Left ventricle myocardium superior (tissue), 1 donor: ENCODE measurements at regions not wholly inside any gene's neighbourhood (a gene's known extent, or its start where the extent isn't known, plus 50 kb on each side); places are given as distances from the start of the nearest gene placed in this dataset.
"Not testable (repeated sequence)": the region's sequence is repeated elsewhere in the genome, so short reads cannot be mapped to it uniquely, and the experiment has no call there.

ENCODE experiments used
- ATAC-seq: fragments of 200-7000 bp; cut with Tn5 transposase; one replicate; pipeline ENCODE4 v1.9.1; 2020; ENCODE audit warnings: mild to moderate bottlenecking, moderate library complexity
- DNase-seq: peaks from one replicate; pipeline ENCODE4 v3.0.0-alpha.2; 2020
- intact Hi-C: fragments of 100-400 bp; cut with micrococcal nuclease; formaldehyde crosslinking; loops from one replicate; pipeline ENCODE4 v1.11.0; 2022
- donor health status: DM: no; HTN: yes; CAD: no; lungs with severe emphysema.

DNA sequence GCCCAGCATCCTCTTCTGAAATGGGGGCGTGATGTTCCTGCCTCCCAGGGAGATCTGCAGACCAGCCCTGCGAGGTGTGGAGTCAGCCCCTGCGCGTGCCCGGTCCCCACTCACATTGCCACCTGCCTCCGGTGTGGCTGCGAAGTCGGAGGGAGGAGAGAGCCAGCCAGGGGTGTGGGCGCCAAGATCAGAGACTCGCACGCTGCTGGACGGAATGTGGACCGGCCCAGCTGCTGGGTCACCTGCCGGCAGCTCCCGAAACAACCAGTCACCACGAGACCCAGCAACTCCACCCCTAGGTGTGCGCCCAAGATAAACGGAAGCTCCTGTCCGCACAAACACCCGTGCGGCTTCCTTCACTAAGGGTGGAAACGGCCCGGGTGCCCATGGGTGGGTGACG, 51.1 kb upstream of the EGFL7 start:
- intact Hi-C loops, result no loop called here
- ATAC-seq, result no peak

DNA sequence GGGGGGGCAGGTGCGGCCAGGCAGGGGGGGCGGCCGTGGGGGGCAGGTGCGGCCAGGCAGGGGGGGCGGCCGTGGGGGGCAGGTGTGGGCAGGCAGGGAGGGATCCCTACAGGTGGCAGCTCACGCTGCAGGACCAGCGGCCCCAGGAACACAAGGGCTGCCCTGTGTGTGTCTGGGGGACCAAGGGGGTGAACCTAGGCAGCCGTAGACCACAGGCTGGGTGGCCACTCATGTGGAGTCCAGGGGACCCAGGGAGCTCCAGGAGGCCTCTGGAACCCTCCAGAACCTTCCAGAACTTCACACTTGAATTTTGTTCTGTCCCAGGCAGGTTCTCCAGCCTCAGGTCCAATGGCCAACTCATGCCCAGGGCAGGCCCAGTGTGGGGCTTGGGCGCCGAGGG, 51.6 kb upstream of the EGFL7 start:
- ATAC-seq, result no peak
- DNase-seq, result no peak
- intact Hi-C loops, result no loop called here

More for the DNA sequence above, 51.1 kb upstream of the EGFL7 start:
- no peak for DNase-seq

DNA sequence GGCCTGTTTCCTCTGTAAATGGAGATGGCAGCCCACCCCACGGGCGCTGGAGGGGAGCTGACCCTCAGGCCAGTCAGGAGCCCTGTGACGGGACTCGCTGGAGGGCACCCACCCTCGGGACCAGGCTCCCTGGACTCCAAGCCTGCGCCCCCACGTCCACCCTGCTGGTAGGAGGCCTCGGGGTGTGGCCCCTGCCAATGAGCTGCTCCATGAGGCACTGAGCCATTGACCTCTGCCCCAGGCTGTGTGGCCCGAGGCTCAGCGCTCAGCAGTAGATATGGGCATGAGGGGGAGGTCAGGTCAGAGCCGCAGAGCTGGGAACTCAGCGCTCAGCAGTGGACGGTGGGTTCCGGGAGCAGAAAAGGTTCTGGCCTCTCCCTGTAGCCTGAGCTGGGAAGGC, 52.3 kb upstream of the EGFL7 start:
- DNase-seq, result no peak
- intact Hi-C loops, result no loop called here
- no peak for ATAC-seq

DNA sequence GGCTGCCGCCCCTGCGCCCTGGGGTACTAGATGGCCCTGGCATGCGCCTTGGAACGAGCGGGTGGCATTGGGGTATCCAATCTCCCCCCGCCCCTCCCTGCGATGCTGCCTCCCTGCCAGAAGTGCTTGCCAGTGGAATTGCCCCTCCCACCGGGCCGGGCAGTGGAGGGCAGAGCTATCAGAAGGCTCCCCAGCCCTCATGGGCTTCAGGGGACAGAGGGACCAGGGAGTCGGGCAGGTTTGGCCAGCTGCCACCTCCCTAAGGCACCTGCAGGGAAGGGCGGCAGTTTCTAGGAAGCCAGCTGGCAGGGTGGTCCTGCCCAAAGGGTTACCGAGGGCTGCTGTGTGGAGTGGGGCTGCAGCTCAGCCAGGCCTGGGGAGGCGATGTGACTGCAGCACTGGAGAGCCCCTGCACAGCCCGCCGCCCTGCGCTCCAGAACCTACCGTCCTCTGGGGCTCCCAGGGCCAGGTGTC, 52.8 kb upstream of the EGFL7 start:
- intact Hi-C loops, result no loop called here

DNA sequence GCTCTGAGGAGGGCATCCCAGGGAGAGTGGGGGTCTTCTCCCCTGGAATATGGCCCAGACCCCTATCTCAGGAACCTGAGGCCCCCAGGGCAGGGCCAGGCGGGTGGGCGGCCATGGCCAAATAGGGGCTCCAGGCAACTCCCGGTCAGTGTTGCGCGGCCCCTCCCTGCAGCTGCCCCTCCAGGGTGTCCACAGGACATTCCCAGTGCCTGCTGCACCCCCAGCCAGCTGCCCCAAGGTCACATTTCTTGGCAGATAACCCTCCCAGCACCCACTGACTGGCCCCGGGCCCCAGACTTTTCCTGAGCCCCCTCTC, 53.6 kb upstream of the EGFL7 start:
- intact Hi-C loops, result no loop called here
- ATAC-seq, result no peak
- no peak for DNase-seq

More for the DNA sequence above, 52.8 kb upstream of the EGFL7 start:
- ATAC-seq (no peak), DNase-seq (no peak)

DNA sequence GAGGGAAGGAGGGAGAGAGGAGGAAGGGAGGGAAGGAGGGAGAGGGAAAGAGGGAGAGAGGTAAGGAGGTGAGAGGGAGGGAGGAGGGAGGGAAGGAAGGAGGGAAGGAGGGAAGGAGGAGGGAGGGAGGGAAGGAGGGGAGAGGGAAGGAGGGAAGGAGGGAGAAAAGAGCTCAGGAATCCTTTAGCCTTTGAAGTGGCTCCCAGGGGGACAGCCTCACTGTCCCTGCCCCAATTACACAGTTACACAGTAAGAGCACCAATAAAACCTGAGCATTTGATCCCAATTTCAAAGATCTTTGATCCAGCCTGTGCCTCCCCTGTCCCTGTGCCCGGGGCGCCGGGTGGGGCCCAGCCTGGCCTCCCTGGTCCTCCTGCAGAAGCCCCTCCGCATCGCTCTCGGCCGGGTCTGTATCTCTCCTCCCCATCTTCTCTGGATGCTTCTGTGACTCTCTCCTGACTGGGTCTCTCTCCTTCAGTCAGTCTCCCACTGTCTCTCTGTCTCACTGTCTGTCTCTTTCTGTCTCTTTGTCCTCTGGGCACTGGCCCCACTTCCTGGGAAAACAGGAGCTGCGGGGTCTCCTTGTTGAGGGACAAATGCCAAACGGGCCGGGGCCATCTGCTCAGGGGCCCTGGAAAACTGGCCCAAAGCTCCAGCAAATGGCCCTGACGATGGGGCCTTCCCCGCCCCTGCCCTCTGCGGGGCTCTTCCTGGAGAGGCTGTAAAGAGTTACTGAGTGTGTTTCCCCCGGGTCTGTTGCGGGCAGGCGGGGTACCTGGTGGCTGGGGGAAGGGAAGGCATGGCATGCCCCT, 54.2 kb upstream of the EGFL7 start:
- ATAC-seq, result no peak
- intact Hi-C loops, result no loop called here

DNA sequence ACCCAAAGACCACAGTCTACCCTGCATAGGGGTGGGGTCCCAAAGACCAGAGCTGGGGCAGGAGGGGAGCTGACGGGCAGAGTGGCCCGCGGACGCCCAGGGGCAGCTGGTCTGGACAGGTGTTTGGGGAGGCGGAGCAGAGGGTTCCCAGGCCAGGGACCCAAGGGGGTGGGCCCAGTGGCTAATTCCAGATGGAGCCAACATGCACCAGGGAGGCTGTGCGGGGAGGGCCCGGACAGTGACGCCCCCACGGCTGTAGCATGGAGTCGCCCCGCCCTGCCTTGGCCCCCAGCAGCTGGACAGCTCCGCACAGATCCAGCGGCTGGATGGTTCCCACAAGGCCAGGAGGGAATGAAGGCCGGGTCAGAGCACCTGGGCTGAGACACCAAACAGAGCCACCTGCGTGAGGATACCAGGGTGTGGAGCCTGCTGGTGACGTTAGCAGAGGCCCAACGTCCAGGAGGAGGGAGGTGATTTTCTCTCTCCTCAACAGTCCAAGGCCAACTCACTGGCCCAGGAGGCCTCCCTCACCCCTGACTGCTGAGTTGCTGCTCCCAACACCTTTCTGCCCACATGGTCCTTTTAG, 55.3 kb upstream of the EGFL7 start:
- no peak for ATAC-seq
- intact Hi-C loops, result no loop called here
- no peak for DNase-seq

More for the DNA sequence above, 54.2 kb upstream of the EGFL7 start:
- DNase-seq, result no peak

DNA sequence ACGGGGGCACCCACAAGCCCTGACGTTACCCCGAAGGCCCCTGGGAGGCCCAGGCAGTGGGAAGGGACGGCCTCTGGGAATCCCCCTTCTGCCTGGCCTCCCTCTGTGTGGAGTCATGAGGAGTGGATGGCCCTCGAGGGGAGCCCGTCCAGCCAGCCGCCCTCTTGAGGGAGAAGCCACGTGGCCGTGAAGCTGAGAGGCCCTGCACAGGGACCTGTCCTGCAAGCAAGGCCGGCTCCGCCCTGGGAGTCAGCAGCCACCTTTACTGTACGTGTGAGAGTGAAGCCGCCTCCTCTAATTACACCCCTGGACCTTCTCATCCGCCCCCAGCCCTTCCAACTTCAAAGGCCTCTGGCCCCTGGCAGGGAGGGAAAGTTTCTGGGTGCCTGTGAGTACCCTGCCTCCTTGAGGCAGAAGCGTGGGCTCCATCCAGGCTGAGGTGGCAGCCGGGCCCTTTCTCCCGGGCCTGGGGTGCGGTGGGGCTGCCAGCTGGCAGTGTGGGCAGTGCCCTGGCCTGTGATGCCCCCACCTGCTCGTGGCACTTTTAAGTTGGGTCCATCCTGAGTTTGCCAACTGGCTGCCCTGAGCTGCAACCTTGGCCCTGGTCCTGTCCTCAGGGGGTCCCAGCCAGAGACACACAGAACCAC, 55.9 kb upstream of the EGFL7 start:
- DNase-seq (no peak), ATAC-seq (no peak)
- intact Hi-C loops, result no loop called here

DNA sequence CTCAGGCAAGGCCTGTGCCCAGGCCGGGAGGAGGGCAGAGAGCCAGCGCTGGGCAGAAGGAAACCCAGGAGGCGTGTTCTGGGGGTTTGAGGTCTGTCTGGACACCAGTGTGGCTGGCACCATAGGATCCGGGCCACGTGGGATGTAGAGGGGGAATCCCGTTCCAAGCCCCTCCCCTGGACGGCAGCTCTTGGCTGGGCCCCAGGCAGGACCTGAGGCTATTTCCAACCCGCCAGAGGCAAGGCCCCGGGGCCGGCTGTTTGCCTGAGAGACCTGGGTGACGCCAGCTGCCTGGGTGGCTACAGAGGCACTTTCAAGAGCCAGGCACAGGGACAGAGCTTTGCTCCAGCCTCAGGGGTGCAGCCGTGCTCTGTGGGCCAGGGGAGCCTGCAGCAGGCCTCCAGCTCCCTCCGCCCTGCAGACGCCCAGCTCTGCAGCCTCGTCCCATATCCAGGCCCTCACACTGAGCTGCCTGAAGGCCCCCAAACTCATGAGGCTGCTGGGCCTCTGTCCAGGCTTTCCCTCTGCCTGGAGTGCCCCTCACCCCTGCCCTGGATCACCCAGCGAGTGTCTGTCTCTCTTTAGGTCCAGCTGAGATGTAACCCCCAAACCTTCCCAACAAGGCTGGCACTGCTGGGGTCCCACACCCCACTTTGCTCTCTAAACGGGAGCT, 56.6 kb upstream of the EGFL7 start:
- peak; percentile 69 for DNase-seq
- intact Hi-C loops, result no loop called here

DNA sequence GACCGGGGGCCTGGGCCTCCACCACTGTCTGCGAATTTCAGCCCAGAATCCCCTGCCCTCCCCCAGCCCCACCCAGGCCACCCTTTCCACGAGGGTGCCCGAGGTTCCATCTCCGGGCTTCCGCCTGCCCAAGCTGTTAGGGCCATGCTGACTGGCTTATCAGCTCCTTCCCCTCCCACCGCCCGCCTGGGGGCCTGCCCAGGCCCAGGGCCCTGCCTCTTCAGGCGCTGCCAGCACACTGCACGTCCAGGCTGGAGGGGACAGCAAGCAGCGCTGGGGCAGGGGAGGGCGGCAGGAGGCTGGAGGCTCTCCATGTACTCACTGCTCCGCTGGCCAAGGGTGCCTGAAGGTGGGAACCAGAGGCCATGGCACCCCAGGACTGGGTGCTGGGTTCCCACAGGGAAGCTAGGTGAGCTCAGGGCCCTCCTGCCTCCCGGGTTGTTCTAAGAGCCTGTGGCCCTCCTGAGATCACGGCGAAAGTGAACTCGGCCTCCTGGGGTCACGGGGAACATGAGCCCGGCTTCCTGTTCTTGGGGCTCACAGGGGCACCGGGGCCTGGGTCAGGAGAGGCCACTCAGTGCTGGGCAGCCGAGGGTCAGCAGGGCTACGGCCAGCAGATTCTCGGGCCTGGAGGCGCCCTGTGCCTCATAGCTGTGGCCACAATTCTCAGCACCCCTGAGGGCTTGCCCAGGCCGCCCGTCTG, 57.7 kb upstream of the EGFL7 start:
- intact Hi-C loops, result no loop called here
- DNase-seq, result no peak

More for the DNA sequence above, 56.6 kb upstream of the EGFL7 start:
- peak; percentile 69 for ATAC-seq

DNA sequence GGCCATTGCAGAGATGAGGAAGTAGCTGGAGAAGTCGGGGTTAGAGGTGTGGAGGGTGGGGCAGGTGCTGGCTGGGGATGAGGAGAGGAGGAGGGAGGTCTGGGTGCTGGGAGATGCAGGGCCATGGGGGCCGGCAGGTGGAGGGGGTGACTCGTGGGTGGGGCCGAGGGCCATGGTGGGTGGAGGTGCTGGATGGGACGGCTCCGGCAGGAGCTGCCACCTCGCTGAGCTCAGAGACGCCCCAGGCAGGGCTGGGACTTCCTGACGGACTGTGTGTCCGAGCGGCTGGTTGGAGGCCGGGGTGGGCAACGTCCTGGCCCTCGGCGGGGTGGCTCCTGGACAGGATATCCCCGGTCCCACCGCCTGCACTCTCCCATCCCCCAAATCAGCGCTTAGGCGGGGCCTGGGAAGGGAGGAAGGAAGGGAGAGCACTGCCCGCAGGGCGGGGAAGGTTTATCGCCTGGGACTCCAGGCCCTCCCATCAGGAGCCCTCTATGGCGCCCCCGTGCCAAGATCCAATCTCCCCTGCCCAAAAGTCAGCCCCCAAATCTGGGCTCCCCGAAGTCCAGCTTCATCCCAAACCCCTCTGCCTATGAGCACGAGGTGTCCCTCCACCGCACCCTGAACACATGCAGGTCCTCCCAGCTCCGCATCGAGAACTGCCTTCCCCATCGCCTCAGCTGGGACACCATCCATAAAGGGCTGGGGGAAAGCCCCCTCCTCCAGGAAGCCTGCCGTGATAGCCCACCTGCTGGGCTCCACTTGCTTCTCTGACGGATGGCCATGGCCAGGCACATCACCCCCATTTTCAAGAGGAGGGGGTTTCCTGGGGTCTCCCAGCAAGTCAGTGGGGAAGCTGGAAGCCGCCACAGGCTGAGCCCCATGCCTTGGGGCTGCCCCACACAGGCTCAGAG, 58.3 kb upstream of the NOTCH1 start:
- ATAC-seq, result peak; percentile 55
- intact Hi-C loops, result no loop called here
- DNase-seq, result peak; percentile 68

More for the DNA sequence above, 57.7 kb upstream of the EGFL7 start:
- peak; percentile 44 for ATAC-seq

DNA sequence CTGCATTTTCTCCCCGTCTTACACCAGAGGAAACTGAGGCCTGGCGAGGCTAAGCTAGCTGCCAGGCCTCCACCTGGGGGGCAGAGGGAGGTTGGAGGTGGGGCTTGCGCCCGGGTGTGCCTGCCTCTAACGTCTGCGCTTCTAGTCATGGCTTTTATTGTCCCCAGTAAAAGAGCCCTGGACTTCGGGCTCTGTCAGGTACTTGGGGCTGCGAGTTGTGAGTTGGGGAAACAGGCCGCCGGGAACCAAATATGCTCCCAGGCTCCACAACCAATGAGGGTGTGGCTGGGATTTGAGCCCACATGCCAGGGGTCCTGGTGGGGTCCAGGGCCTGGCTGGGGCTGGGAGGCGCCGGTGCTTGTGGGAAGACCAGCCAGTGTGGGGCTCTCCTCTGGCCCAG, 57.4 kb upstream of the NOTCH1 start:
- ATAC-seq (no peak), DNase-seq (no peak)
- intact Hi-C loops, result no loop called here

DNA sequence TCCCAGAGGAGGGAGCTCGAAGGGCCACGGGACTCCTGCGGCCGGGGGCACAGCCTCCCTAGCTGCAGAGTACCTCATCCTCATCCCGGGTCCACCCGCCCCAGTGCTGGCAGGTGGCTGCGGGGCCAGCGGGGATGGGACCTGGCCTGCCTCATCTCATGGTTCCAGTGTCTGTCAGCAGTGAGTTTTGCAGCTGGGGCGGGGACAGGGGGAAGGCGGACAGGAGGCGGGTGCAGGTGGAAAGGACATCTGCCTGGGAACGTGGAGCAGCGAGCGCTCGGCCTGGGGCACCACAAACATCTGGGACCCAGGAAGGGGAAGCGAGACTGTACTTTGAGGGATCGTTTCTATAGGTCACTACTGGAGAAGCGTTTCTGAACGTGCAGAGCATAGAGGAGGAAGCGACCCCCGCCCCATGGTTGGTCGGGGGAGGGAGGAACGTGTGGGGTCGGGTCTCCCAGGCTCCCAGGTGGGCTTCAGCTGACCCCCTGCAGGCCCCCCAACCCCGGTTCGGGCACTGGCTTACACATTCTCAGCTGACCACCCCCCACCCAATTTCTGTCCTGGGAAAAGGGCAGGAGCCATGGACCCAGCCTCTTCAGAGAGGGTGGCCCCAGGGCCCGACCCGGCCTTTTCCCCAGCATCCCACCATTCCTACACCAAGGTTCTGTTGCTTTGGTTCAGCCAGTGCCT, 56.5 kb upstream of the NOTCH1 start:
- DNase-seq (no peak), ATAC-seq (no peak)
- intact Hi-C loops, result no loop called here

DNA sequence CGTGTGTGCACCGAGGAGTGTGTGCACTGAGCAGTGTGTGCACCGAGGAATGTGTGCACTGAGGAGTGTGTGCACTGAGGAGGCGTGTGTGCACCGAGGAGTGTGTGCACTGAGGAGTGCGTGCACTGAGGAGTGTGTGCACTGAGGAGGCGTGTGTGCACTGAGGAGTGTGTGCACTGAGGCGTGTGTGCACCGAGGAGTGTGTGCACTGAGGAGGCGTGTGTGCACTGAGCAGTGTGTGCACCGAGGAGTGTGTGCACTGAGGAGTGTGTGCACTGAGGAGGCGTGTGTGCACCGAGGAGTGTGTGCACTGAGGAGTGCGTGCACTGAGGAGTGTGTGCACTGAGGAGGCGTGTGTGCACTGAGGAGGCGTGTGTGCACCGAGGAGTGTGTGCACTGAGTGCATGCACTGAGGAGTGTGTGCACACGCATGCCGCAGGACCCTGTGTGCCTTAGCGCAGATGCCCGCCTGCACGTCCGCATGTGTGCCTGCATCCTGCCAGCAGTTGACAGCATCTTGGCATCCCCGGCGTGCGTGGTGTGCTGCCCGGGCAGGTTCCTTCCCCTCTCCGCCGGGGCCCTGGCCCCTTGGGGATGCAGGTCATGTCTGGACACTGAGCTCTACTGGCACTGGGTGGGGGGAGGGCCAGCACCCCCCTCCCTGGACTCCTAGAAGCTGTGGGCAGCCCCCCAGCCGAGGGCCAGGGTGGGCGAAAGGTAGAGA, 55.6 kb upstream of the NOTCH1 start:
- ATAC-seq, intact Hi-C loops, DNase-seq: not testable (repeated sequence)

DNA sequence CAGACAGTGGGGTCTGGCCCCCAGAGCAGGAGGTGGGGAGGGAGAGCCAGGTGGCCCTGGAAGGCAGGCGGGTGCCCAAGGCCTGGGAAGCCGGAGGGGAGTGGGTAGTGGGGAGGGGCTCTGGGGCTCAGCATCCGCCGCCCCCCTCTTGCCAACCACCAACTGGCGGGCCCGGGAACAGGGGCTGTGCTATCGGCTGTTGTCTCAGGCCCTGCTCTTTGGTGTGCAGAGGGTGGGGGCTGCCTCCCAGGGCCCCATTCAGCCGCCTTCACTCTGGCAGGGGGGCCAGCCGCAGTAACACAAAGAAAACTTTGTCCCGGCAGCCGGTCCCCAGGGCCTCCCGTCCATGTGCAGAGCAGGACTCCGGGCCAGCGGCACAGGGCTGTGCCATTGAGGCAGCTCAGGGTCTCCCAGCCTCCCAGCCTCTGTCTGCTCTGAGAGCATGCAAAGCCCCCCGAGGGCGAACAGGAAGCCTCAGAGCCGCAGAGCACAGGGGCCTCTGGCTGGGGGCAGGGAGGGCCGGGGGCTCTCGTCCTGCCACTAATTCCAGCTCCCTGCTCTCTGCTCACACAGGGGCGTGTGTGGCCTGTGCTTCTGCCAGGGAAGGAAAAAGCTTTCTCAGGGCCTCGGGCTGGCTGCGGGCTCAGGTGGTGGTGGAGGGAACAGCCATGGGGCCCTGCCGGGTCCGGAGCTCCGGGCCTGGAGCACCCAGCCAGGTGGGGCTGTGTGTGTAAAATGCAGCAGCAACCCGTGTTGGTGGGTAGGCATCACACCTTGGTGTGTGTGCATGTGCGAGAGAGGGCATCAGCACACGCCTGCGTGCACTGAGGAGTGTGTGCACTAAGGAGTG, 54.2 kb upstream of the NOTCH1 start:
- DNase-seq (no peak), ATAC-seq (peak; percentile 9)
- intact Hi-C loops, result no loop called here

DNA sequence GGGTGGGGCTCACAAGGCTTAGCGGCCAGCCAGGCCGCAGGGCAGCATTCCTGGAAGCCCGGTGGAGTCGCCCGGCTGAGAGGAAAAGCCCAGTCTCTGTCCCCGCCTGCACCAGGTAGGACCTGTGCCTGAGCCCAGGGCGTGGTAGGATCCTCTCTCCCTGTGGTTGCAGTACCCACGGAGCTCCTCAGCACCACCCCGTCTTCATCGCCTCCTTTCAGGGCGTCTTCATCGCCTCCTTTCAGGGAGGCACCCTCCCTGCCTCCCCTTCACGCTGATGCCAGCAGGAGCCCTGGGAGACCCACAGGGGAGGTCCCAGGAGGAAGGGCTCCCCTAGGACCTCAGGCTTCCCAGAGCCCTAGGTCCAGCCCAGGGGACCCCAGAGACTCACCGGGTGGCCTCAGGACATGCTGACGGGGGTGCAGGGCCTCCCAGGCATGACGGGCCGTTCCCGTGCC, 53.3 kb upstream of the NOTCH1 start:
- ATAC-seq (no peak), DNase-seq (no peak)
- intact Hi-C loops, result no loop called here
